Smooth muscle cell (in vitro differentiated cells): ENCODE measurements at regions not wholly inside any gene's neighbourhood (a gene's known extent, or its start where the extent isn't known, plus 50 kb on each side); places are given as distances from the start of the nearest gene placed in this dataset.
"Not testable (repeated sequence)": the region's sequence is repeated elsewhere in the genome, so short reads cannot be mapped to it uniquely, and the experiment has no call there.

Experiments
- DNase-seq: peaks from one replicate; lab custom pipeline; 2025; ENCODE audit not compliant: unreplicated experiment; lab: John Stamatoyannopoulos, UW
- H2AFZ ChIP-seq: fragments of 200-600 bp; sonication (generic); 2 replicates; pipeline ENCODE4 v1.6.0; 2016; ENCODE audit warnings: antibody characterized with exemption, low read depth, mild to moderate bottlenecking
- H3F3A ChIP-seq: fragments of 200-600 bp; sonication (generic); 2 replicates; pipeline ENCODE4 v1.6.0; 2017; ENCODE audit warnings: antibody characterized with exemption, low read depth
- H3K27ac ChIP-seq: fragments of 200-600 bp; sonication (generic); 2 replicates; pipeline ENCODE4 v1.5.1; 2016; ENCODE audit warnings: low read depth, mild to moderate bottlenecking
- H3K27me3 ChIP-seq: fragments of 200-600 bp; sonication (generic); 2 replicates; pipeline ENCODE4 v1.6.1; 2016; ENCODE audit warnings: low read depth, mild to moderate bottlenecking
- H3K36me3 ChIP-seq: fragments of 200-600 bp; sonication (generic); 2 replicates; pipeline ENCODE4 v1.5.1; 2016; ENCODE audit warnings: low read depth
- H3K4me1 ChIP-seq: fragments of 200-600 bp; sonication (generic); 2 replicates; pipeline ENCODE4 v1.5.1; 2016; ENCODE audit warnings: low read depth
- H3K4me2 ChIP-seq: fragments of 200-600 bp; sonication (generic); 2 replicates; pipeline ENCODE4 v1.6.0; 2016; ENCODE audit warnings: mild to moderate bottlenecking
- H3K4me3 ChIP-seq: fragments of 200-600 bp; sonication (generic); 2 replicates; pipeline ENCODE4 v1.5.1; 2016; ENCODE audit warnings: mild to moderate bottlenecking
- H3K79me2 ChIP-seq: fragments of 200-600 bp; sonication (generic); 2 replicates; pipeline ENCODE4 v1.6.0; 2016; ENCODE audit warnings: low read depth, mild to moderate bottlenecking
- H3K9ac ChIP-seq: fragments of 200-600 bp; sonication (generic); 2 replicates; pipeline ENCODE4 v1.6.0; 2016; ENCODE audit warnings: low read depth
- H3K9me3 ChIP-seq: fragments of 200-600 bp; sonication (generic); replicated peaks from 2 replicates; pipeline ENCODE4 v1.5.1; 2016; ENCODE audit warnings: low read depth
- H4K20me1 ChIP-seq: fragments of 200-600 bp; sonication (generic); 2 replicates; pipeline ENCODE4 v1.6.0; 2016; ENCODE audit warnings: low read depth
- WGBS: methylation state at CpG from one replicate; pipeline ENCODE4 v1.1.7; 2016; ENCODE audit warnings: low lambda C conversion rate; 5-methylcytosine and 5-hydroxymethylcytosine counted together

DNA sequence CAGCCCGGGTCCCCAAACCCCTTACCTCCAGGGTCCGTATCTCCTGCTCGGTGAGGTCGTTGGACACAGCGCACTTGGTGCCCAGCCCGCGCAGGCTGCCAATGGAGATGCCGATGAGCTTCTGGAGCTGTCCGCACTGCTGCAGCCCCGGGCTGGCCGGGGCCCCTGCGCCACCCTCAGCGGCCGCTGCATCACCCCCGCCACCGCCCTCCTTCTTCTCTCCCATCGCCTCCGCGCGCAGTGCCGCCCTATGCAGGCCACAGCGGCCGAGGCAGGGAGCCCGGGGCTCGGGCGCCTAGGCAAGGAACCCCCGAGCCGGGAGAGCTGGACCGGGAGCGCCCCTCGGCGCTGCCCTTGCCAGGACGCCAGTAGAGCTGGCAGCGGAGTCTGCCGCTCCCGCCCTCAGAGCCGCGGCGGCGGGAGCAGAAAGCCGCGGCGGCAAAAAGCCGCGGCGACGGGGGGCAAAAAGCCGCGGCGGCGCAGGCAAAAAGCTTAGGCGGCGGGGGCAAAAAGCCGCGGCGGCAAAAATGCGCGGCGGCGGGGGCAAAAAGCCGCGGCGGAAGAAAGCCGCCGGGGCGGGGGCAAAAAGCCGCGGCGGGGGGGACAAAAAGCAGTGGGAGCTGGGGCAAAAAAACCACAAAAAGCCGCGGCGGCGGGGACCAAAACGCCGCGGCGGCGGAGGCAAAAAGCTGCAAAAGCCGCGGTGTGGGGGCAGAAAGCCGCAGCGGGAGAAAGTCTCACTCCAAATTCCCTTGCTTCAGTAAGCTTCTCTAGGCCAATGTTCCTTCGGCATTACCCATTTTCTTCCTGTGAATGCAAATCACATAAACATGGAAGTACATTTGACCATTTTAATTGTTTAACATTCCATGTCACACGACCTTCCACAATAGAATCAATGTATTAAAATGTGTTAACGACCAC lies 181.2 kb downstream of the ZNF92 start:
- not testable (repeated sequence) for H3K4me1 ChIP-seq, H3K9me3 ChIP-seq, DNase-seq, H3K27ac ChIP-seq, H3F3A ChIP-seq, H4K20me1 ChIP-seq, H3K4me3 ChIP-seq, H3K9ac ChIP-seq, H3K36me3 ChIP-seq, H3K4me2 ChIP-seq, H3K79me2 ChIP-seq, H2AFZ ChIP-seq, H3K27me3 ChIP-seq
- no CpG with 5 or more reads among the region's 85 CpGs for WGBS

DNA sequence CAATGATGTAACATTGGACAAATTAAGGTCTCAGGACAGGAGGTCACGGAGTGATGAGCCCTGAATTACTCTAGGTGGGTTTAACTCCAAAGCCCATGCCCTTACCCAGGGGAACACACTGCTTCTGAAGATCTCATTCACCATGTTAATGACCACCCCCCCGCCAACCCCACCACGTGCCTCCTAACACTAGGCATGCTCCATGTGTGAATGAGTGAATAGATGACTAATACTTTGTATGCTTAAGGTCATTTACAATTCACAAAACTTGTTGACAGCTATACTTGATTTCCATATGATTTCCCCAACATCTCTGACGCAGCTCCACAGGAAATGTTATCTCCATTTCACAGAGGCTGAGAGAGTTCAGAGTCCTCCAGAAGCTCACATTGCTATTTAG lies 184.9 kb downstream of the ZNF92 start:
- not testable (repeated sequence) for DNase-seq, H3K4me1 ChIP-seq, H3F3A ChIP-seq, H3K79me2 ChIP-seq, H3K4me3 ChIP-seq, H3K4me2 ChIP-seq, H3K36me3 ChIP-seq, H2AFZ ChIP-seq, H3K27ac ChIP-seq, H4K20me1 ChIP-seq, H3K9ac ChIP-seq, H3K27me3 ChIP-seq, H3K9me3 ChIP-seq
- WGBS = 30% methylated on average over 3 of the region's 4 CpGs

DNA sequence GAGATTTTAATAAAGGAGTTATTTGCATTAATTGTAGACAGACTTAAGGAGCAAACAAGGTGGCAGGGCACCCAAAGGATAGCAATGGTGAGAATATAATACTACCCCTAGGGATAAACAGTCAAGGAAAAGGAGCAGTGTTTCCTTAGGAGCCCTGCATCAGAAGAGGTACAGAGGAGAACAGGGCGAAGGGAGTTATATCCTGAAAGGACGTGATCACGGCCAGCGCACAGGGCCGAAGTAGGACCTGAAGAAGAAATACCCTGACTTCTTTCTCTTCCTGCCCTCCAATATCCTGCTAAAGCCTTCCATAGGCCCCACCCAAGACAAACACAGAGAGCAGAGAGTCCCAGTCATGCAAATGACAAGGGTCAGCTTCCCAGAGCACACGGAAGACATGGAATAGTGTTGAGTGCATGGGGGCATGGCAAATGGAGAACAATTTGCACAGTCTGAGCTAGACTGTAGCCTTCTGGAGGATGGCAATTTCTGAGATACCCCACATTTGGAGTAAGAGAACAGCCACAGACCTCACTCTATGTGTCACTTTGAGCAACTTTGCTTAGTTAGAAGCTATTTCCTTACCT lies 188.2 kb downstream of the ZNF92 start:
- not testable (repeated sequence) for H3F3A ChIP-seq, H3K9ac ChIP-seq, DNase-seq, H3K4me3 ChIP-seq, H3K27ac ChIP-seq, H3K27me3 ChIP-seq, H3K4me1 ChIP-seq, H3K36me3 ChIP-seq, H2AFZ ChIP-seq, H3K9me3 ChIP-seq, H3K79me2 ChIP-seq, H4K20me1 ChIP-seq, H3K4me2 ChIP-seq
- 83% methylated on average over 5 of the region's 6 CpGs for WGBS

DNA sequence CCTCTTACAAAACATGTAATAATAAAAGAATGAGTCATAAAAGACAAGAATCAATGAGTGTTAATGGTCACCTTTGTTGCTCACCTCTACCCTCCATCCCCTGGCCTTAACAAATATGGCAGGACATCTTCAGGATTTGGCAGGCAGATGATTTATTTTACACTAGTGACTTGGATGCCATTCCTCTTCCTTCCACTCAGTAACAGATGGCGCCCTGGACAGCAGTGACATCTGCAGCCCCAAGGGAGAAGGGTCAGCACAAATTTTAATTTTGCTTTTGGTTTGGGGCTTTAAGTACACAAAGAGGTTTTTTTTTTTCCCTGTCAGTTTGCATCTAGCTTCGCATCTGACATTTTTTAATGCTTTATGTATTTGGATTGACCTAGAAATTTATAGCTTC lies 188.9 kb downstream of the ZNF92 start:
- H3K27me3 ChIP-seq, H3K27ac ChIP-seq, H3K4me2 ChIP-seq, H3K9me3 ChIP-seq, H3K36me3 ChIP-seq, H3F3A ChIP-seq, H2AFZ ChIP-seq, H3K4me3 ChIP-seq, DNase-seq, H3K9ac ChIP-seq, H3K4me1 ChIP-seq, H3K79me2 ChIP-seq, H4K20me1 ChIP-seq: not testable (repeated sequence)
- WGBS = 33% methylated on average over 1 of the region's 2 CpGs

DNA sequence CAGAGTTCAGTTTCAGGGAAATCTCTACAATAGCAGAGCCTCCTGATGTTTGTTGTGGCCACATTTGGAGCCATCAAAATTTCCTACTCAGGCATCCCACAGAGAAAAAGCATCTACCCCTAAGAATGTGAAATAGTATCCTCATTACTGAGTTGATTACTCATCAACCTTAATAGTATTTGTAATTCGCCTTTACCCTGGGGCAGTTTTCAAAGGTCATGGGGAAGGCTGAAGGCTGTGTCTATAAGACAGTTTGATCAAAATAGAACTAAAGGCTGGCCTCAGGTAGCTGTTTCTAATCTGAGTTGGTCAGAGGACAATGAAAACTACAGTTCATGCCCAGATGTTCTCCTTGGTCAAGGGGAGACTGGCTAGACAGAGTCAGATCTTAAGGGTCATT lies 189.7 kb downstream of the ZNF92 start:
- not testable (repeated sequence) for H3K4me3 ChIP-seq, DNase-seq, H3K27me3 ChIP-seq, H3F3A ChIP-seq, H3K36me3 ChIP-seq, H3K4me1 ChIP-seq, H3K27ac ChIP-seq, H4K20me1 ChIP-seq, H3K9ac ChIP-seq, H3K9me3 ChIP-seq, H3K79me2 ChIP-seq, H3K4me2 ChIP-seq, H2AFZ ChIP-seq
- WGBS = no CpG with 5 or more reads among the region's 1 CpG

DNA sequence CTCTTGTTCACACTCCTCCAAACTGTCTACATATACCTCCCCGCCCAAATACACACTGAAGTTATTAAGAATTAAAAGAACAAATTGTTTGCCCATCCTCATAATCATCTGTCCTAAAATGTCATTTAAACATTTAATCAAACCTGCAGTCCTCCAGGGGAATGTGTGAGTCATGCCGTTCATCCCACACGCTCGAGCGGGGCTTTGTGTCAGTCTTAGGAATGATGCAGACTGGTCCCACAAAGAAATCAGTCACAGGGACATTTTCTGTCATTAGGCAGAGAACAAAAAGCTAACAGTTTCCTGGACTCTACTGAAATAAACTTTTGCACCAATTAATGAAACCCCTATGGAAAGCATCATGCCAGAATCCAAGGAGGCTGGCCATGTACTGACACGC lies 194.6 kb downstream of the ZNF92 start:
- whole genome bisulfite sequencing = no CpG with 5 or more reads among the region's 6 CpGs
- H3K9ac ChIP-seq, H3K27ac ChIP-seq, H3K4me1 ChIP-seq, H2AFZ ChIP-seq, H3K4me2 ChIP-seq, H3K79me2 ChIP-seq, H3K4me3 ChIP-seq, DNase-seq, H3K27me3 ChIP-seq, H3K36me3 ChIP-seq, H3F3A ChIP-seq, H4K20me1 ChIP-seq, H3K9me3 ChIP-seq: not testable (repeated sequence)

DNA sequence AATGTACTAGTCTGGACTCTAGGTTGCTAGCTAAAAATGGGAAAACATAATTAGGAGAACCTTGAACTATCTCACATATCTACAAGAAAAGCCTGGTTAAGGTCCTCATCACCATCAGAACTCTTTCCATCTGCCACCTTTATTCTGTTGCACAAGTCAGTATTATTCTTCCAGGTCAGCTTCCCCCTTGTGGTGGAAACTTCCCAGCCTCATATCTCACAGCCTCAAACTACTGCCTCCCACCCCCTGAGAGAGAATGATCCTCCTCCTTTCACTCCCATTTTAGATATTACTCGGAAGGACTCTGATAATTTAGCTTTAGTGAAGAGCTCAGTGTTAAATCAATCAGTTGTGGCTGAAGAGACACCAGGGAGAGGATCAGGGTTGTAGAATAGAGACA lies 197.3 kb downstream of the ZNF92 start:
- not testable (repeated sequence) for H3K4me2 ChIP-seq, H3K36me3 ChIP-seq, H3K79me2 ChIP-seq, H3K4me3 ChIP-seq, H3K9me3 ChIP-seq, H3F3A ChIP-seq, H3K9ac ChIP-seq, H3K27ac ChIP-seq, H3K27me3 ChIP-seq, H4K20me1 ChIP-seq, DNase-seq, H2AFZ ChIP-seq, H3K4me1 ChIP-seq
- WGBS = no CpG with 5 or more reads among the region's 1 CpG

DNA sequence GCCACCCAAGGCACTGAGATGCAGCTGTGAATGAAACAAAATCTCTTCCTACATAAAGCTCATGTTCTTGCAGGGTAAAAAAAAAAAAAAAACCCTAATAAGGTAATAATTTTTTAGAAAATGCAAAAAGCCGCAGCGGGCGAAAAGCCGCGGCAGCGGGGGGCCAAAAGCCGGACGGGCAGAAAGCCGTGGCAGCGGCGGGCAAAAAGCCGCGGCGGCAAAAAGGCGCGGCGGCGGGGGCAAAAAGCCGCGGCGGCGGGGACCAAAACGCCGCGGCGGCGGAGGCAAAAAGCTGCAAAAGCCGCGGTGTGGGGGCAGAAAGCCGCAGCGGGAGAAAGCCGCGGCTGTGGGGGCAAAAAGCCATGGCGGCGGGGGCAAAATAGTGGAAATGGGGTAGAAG lies 198.9 kb downstream of the ZNF92 start:
- H3K36me3 ChIP-seq, H4K20me1 ChIP-seq, DNase-seq, H3K9me3 ChIP-seq, H3K4me1 ChIP-seq, H3K79me2 ChIP-seq, H3K4me3 ChIP-seq, H3K9ac ChIP-seq, H2AFZ ChIP-seq, H3K4me2 ChIP-seq, H3K27ac ChIP-seq, H3F3A ChIP-seq, H3K27me3 ChIP-seq: not testable (repeated sequence)
- WGBS = 2% methylated on average over 29 of the region's 35 CpGs
